NCI-H524 treated with DMSO at 0.1 percent for 48 hours (cell line): ENCODE measurements at regions not wholly inside any gene's neighbourhood (a gene's known extent, or its start where the extent isn't known, plus 50 kb on each side); places are given as distances from the start of the nearest gene placed in this dataset.
"Not testable (repeated sequence)": the region's sequence is repeated elsewhere in the genome, so short reads cannot be mapped to it uniquely, and the experiment has no call there.

Experiments
- DNase-seq: peaks from one replicate; lab custom pipeline; 2025; lab: John Stamatoyannopoulos, UW

DNA sequence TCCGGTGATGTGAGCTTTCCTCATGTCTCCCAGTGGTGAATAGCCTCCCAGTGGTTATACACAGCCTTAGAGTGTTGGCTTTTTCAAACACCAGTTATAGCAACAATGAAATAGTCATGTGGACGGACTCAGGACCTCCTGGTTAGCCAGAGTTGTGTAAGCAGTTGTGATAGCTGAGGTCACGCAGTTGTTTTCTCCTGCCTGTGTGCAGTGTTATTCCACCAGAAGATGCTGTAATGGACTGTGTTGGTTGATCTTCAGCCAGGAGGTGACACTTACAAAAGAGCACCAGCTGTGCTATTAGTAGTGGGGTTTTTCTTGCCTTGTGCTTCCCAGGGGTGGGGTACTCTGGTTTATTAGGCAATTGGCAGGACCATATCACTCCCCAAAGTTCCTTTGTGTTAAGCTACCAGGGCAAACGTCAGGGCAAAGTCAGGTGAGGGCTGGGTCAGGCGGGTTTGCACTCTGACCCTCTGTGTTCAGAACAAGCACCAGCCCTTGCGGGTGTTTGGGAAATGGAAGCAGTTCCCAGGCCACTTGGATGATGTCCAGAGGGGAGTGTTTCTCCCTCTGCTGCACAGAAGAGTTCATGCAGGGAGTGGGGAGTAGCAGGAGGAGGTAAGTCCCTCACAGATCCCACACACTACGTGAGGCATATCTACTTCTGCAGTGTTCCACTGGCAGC is 252.6 kb downstream of the TMEM47 start:
- DNase-seq = no peak

GRCh38 chrX:34401411-34401810 is 255.7 kb downstream of the TMEM47 start:
- no peak for DNase-seq

DNA sequence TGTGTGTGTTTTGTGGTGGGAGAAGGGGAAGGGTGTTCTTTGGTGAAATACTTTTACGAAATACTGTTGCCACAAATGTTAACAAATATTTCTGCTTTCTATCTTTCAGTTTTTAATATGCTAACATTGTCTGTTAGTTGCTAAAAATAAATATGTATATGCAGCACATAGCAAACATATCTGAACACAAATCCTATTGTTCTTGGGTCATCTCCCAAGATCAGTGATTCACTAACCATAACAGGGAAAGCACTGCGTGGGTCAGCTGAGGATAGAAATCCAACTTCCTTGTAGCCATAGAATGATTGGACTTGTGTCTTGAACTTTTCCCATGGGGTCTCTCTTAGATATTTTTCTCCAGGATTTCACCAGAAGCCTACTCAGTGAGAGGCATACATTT is 250.3 kb upstream of the FAM47A start:
- no peak for DNase-seq

- DNase-seq = no peak
These were observed 249.1 kb upstream of the FAM47A start for GRCh38 chrX:34381241-34381640.

DNA sequence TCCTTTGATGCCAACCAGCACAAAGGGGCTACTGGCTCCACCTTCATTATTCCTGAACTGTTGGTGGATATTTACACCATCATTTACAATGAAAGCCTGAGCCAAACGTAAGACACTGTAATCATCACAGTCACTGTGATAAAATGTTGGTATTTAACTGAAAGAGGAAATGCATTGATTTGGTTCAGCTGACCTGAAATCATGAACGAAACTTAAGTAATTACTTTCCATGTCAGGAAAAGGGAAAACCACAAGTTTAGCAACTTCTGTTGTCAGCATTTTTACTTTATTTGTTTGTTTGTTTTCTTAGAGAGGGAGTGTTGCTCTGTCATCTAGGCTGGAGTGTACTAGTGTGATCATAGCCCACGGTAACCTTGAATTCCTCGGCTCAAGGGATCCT is 247.8 kb upstream of the FAM47A start:
- no peak for DNase-seq

GRCh38 chrX:34377645-34378044 is 245.5 kb upstream of the FAM47A start:
- no peak for DNase-seq

DNA sequence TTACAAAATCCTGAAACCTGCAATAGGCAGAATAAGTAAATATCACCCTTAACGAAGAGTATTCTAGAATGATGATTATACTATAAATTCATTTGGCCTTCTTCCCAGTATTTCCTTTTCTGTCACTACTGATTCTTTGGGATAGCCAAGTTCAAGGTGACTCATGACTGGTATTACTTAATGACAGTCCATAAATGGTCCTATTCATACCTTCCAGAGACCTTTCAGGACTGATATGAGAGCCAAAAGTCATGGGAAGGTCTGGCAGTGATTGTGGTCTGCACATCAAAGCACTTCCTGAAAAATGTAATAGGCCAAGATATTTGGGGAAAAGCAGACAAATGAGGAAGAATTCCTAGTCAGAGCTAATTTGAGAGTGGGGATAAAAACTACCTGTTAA is 239.6 kb upstream of the FAM47A start:
- no peak for DNase-seq

GRCh38 chrX:34365471-34365870 is 233.4 kb upstream of the FAM47A start:
- no peak for DNase-seq

DNA sequence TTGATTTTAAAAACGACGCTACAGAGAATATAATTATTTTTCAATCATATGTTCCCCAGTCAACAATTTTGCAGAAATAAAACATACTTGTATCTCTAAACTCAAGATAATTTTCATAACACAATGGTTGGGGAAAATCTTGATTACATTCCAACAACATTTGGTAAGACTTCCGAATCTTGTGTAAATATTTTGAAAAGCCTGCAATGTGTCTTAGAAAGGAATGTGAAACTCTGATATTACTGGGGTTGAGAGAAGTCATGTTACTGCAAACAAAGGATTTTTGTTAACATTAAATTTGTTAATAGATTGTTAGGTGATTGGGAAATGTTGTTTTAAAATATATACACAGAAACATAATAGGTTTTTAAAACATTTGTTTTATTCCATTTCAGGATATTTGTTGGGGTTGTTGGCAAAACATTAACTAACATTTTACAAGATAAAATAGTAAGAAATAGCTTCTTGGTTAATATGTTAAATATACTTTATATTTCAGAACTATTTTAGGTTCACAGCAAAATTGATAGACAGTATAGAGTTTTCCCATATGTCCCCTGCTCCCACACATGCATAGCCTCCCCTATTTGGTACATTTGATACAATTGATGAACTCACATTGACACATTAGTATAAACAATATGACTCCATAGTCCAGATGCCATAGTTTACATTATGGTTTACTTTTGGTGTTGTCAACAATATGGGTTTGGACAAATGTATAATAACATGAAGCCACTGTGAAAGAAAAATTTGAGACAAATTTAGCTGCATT is 218.6 kb upstream of the FAM47A start:
- DNase-seq = no peak

- DNase-seq = no peak
These were observed 210.9 kb upstream of the FAM47A start for GRCh38 chrX:34343001-34343400.

DNA sequence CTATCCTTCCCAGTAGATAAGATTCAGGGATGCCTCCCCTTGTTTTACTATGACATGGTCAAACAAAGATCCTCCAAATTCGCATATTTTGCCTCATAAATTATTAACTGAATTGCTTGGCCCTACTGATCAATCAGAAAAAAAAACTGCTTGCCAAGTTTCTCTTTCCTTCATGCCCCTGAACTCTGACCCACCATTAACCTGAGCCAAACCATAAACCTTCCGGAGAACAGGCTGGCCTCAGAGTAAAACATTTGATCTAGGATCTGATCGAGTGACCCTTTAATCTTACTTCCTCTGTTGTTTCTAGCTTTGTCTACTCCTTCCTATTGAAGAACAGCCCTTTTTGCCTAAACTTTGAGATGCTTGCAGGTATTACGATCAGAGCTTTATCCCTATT is 209.7 kb upstream of the FAM47A start:
- no peak for DNase-seq

DNA sequence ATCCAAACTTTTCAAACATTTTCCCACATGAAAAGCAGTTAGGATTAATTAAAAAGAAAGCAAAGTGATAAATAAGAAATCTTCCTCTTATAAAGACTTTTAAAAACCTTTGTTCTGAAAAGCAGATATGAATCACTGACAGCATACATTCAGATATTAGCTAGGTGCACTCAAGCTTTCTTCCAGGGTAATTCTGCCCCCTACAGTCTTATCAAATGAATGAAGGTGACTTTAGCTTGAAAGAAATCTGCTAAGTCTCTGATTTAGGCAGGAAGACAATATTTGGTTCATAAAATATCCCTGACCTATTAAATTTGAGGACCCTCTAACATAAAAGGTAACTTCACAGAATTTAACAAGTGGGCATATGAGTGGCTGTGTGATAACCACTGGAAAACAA is 209.1 kb upstream of the FAM47A start:
- no peak for DNase-seq

- DNase-seq = no peak
These were observed 205.9 kb upstream of the FAM47A start for GRCh38 chrX:34338046-34338445.

DNA sequence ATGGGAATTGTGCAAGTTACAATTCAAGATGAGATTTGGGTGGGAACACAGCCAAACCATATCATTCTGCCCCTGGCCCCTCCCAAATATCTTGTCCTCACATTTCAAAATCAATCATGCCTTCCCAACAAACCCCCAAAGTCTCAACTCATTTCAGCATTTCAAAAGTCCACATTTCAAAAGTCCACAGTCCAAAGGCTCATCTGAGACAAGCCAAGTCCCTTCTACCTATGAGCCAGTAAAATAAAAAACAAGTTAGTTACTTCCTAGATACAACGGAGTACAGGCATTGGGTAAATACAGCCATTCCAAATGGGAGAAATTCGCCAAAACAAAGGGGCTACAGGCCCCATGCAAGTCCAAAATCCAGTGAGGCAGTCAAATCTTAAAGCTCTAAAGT is 203.3 kb upstream of the FAM47A start:
- DNase-seq = not testable (repeated sequence)

- no peak for DNase-seq
These were observed 200.2 kb upstream of the FAM47A start for GRCh38 chrX:34332334-34332733.

GRCh38 chrX:34325460-34325859 is 193.3 kb upstream of the FAM47A start:
- no peak for DNase-seq

GRCh38 chrX:34320424-34320823 is 188.3 kb upstream of the FAM47A start:
- DNase-seq = not testable (repeated sequence)

DNA sequence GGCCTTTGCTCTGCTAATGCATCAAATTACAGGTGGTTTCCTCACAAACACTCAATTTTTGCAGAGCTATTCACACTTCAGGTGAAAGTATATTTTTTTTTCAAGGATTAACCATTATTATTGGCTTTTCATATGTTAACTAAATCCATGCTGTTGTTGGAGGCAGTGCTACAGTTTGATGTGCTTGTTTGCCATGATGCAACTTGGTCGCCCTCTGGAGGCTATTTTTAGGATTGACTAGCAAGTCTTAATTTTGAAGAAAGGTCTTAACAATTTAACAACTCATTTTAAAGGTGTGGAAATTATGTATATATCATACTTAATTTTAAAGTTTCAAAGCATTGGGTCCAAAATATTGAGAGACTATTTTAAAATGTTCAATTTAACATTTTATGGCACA is 168.8 kb upstream of the FAM47A start:
- peak; percentile 2 for DNase-seq

DNA sequence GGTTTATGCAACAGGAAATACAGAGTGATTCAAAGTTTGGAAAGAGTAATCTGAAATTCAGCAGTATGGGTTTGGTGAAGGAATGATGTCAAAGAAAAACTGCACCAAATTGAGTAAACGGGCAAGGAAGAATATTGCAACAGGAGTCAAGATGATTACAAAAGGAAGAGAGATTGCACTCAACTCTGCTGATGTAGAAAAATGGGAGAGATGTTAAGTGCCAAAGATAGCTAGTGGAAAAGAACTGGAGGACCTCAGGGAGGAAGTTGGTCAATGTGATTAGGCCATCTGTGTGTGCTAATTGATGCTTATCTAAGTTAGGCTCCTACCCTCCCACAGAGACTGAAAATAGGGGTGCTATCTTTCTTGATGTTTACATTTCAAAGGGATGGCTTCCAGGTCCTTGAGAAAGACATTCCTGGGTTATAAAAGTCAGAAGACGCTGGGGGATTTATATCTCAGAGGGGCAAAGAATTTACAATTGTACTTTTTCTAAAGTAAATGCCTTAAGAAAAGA is 167.4 kb upstream of the FAM47A start:
- DNase-seq = no peak

- no peak for DNase-seq
These were observed 162.6 kb upstream of the FAM47A start for GRCh38 chrX:34294665-34295064.

- no peak for DNase-seq
These were observed 156.7 kb upstream of the FAM47A start for GRCh38 chrX:34288782-34289181.

DNA sequence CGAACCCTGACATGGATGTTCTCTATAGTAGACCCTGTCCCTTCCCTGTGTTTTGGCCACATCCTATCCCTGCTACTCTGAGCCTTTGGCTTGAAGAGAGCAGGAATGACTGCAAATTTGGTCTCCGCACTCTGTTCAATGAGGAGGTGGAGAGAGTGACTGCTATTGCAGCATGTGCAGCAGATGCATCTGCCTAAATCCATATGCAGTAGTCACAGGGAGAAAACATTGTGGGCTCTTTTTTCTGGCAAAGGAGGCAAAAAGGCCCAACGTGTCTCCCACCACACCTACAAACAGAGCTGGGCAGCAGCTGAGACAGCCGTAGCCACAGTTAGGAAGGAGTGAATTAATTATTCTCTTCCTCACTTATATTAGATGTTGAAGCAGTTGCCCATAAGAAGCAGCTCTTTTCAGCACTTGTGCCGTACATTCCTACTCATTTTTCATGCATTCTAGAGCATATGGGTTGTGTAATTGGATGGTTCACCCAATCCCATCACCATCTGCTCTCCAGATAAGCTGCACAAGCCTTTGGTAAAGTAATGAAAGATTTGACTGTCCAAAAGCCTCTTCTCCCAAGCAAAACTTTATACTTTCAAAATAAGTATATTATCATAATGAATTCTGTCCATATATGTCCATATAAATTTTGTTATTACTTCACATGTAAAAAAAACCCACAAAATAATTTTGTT is 147.9 kb upstream of the FAM47A start:
- DNase-seq = peak; percentile 6

- DNase-seq = no peak
These were observed 143.6 kb upstream of the FAM47A start for GRCh38 chrX:34275699-34276098.
